ENCODE measurements at regions not wholly inside any gene's neighbourhood (a gene's known extent, or its start where the extent isn't known, plus 50 kb on each side); places are given as distances from the start of the nearest gene placed in this dataset.
"Not testable (repeated sequence)": the region's sequence is repeated elsewhere in the genome, so short reads cannot be mapped to it uniquely, and the experiment has no call there.

DNA sequence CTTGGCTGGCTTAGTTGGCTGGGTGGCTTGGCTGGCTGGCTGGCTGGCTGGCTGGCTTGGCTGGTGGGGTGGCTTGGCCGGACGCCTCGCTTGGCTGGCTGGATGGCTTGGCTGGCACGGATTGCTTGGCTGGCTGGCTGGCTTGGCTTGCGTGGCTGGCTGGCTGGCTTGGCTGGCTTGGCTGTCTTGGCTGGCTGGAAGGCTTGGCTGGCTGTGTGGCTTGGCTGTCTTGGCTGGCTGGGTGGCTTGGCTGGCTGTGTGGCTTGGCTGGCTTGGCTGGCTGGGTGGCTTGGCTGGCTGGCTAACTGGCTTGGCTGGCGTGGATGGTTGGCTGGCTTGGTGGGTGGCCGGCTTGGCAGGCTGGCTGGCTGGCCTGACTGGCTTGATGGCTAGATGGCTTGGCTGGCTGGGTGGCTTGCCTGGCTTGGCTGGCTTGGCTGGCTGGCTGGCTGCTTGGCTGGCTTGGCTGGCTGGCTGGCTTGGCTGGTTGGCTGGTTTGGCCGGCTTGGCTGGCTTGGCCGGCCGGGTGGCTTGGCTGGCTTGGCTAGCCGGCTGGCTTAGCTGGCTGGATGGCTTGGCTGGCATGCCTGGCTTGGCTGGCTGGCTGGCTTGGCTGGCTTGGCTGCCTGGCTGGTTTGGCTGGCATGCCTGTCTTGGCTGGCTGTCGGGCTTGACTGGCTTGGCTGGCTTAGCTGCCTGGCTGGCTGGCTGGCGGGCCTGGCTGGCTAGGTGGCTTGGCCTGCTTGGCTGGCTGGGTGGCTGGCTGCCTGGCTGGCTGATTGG lies 2812.7 kb downstream of the RPIA start:
- TF ChIP-seq, protein P1, sequence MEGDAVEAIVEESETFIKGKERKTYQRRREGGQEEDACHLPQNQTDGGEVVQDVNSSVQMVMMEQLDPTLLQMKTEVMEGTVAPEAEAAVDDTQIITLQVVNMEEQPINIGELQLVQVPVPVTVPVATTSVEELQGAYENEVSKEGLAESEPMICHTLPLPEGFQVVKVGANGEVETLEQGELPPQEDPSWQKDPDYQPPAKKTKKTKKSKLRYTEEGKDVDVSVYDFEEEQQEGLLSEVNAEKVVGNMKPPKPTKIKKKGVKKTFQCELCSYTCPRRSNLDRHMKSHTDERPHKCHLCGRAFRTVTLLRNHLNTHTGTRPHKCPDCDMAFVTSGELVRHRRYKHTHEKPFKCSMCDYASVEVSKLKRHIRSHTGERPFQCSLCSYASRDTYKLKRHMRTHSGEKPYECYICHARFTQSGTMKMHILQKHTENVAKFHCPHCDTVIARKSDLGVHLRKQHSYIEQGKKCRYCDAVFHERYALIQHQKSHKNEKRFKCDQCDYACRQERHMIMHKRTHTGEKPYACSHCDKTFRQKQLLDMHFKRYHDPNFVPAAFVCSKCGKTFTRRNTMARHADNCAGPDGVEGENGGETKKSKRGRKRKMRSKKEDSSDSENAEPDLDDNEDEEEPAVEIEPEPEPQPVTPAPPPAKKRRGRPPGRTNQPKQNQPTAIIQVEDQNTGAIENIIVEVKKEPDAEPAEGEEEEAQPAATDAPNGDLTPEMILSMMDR (conservative IDR thresholded peaks at IDR 0.05; ENCODE audit: low read depth, low read length): not testable (repeated sequence)
- not testable (repeated sequence) for TF ChIP-seq EZH2 (IDR thresholded peaks at IDR 0.05; ENCODE audit: borderline replicate concordance, low read depth, low read length, poor library complexity, severe bottlenecking)
